HepG2 (cell line): ENCODE measurements at regions not wholly inside any gene's neighbourhood (a gene's known extent, or its start where the extent isn't known, plus 50 kb on each side); places are given as distances from the start of the nearest gene placed in this dataset.

Source experiments
- ATAC-seq: fragments of 200-7000 bp; cut with Tn5 transposase; 3 replicates; pipeline ENCODE4 v1.9.1; 2020; ENCODE audit warnings: mild to moderate bottlenecking, moderate library complexity
- BruUV-seq: library from RNA; stranded (reverse); fragments of 400-500 nt; replicated peaks from 2 replicates; lab custom pipeline; 2021; lab: Mats Ljungman, UMichigan
- CTCF ChIA-PET: fragments of 300-600 bp; formaldehyde crosslinking; extraction: SDS; loops from one replicate; lab custom pipeline; 2021; ENCODE audit warnings: low total read pairs, inconsistent platforms, low intra/inter-chr PET ratio; lab: Yijun Ruan, JAX
- POLR2A ChIA-PET: fragments of 350-600 bp; sonication (Branson Sonifier 250); formaldehyde crosslinking; loops from one replicate; lab custom pipeline; 2020; ENCODE audit warnings: antibody characterized with exemption, inconsistent platforms; lab: Yijun Ruan, JAX
- DNase-seq: peaks from one replicate; pipeline ENCODE4 v3.0.0-alpha.2; 2015; ENCODE audit warnings: low spot score
- FAIRE-seq: peaks from 3 replicates; lab custom pipeline; 2011; peaks lifted over from hg19 to GRCh38; lab: Jason Lieb, UNC
- H2AFZ ChIP-seq: one replicate; pipeline ENCODE4 v1.6.1; 2011; ENCODE audit warnings: low read length, inconsistent platforms
- H3K27ac ChIP-seq: fragments of 300-600 bp; 3 replicates; pipeline ENCODE4 v1.8.0; 2011; ENCODE audit warnings: mixed run types, mild to moderate bottlenecking, mixed read lengths, low read length, inconsistent platforms; ENCODE audit not compliant: insufficient read depth; ENCODE audit errors: extremely low read length
- H3K27me3 ChIP-seq, 2 experiments: fragments of 200-600 bp in 1 of 2; 2 replicates in 1 of 2; 3 replicates in 1 of 2; pipeline versions ENCODE4 v1.6.0 to v1.8.0; 2011; ENCODE audit warnings: low read length in 2 of 2, mild to moderate bottlenecking in 2 of 2, moderate library complexity in 2 of 2, inconsistent platforms in 1 of 2; ENCODE audit not compliant: insufficient read depth in 2 of 2, control insufficient read depth in 1 of 2
- H3K36me3 ChIP-seq, 2 experiments: fragments of 200-600 bp in 1 of 2; replicated peaks in 1 of 2; 2 replicates in 1 of 2; 3 replicates in 1 of 2; pipeline versions ENCODE4 v1.5.1 to v1.8.0; 2011; ENCODE audit warnings: low read length in 2 of 2, inconsistent platforms in 1 of 2; ENCODE audit not compliant: insufficient read depth in 2 of 2, control insufficient read depth in 1 of 2
- H3K4me1 ChIP-seq: 2 replicates; pipeline ENCODE4 v1.5.1; 2012; ENCODE audit warnings: low read length, inconsistent platforms; ENCODE audit not compliant: insufficient read depth
- H3K4me2 ChIP-seq: 2 replicates; pipeline ENCODE4 v1.6.0; 2011; ENCODE audit warnings: low read depth, low read length, inconsistent platforms
- H3K4me3 ChIP-seq, 3 experiments: fragments of 200-600 bp in 1 of 3; sonication (generic), shearing (Covaris generic) in 1 of 3; replicated peaks in 1 of 3; 2 replicates each; pipeline ENCODE4 v1.5.1; 2011 to 2016; ENCODE audit warnings: low read length in 3 of 3, inconsistent platforms in 2 of 3, low read depth in 2 of 3, mild to moderate bottlenecking in 2 of 3, control low read depth in 1 of 3, mixed read lengths in 1 of 3; ENCODE audit not compliant: insufficient read depth in 1 of 3
- H3K79me2 ChIP-seq: one replicate; pipeline ENCODE4 v1.6.1; 2011; ENCODE audit warnings: low read length, inconsistent platforms; ENCODE audit not compliant: insufficient read depth
- H3K9ac ChIP-seq: 2 replicates; pipeline ENCODE4 v1.6.0; 2011; ENCODE audit warnings: mild to moderate bottlenecking, low read depth, low read length, inconsistent platforms; ENCODE audit not compliant: insufficient read depth
- H3K9me3 ChIP-seq: 2 replicates; pipeline ENCODE4 v1.5.1; 2012; ENCODE audit warnings: mild to moderate bottlenecking, low read length
- H4K20me1 ChIP-seq: 2 replicates; pipeline ENCODE4 v1.6.0; 2011; ENCODE audit warnings: inconsistent platforms, mild to moderate bottlenecking, low read length, moderate library complexity; ENCODE audit not compliant: insufficient read depth
- ARID2 ChIP-seq: sonication (generic); formaldehyde crosslinking; IDR thresholded peaks from 2 replicates; pipeline ENCODE4 v1.8.1; 2022; ENCODE audit warnings: mild to moderate bottlenecking, missing genetic modification reagents, borderline replicate concordance
- CEBPB ChIP-seq: IDR thresholded peaks from 2 replicates; pipeline ENCODE4 v1.6.1; 2011; ENCODE audit warnings: low read depth, low read length, improper control_type of control experiment, borderline replicate concordance
- HDAC1 ChIP-seq: sonication (generic); formaldehyde crosslinking; IDR thresholded peaks from 2 replicates; pipeline ENCODE4 v1.5.1; 2020; ENCODE audit warnings: mild to moderate bottlenecking, missing genetic modification reagents
- NFE2L1 ChIP-seq: sonication (generic); formaldehyde crosslinking; IDR thresholded peaks from 2 replicates; pipeline ENCODE4 v1.4.0; 2020; ENCODE audit warnings: missing genetic modification reagents, mild to moderate bottlenecking, borderline replicate concordance
- NR2F2 ChIP-seq: IDR thresholded peaks from 2 replicates; pipeline ENCODE4 v1.6.1; 2012; ENCODE audit warnings: low read depth, inconsistent platforms, borderline replicate concordance
- ZNF230 ChIP-seq: sonication (generic); formaldehyde crosslinking; IDR thresholded peaks from 2 replicates; pipeline ENCODE4 v1.4.0; 2020; ENCODE audit warnings: mild to moderate bottlenecking, missing genetic modification reagents
- ZNF234 ChIP-seq: sonication (generic); formaldehyde crosslinking; conservative IDR thresholded peaks from 2 replicates; pipeline ENCODE4 v1.5.1; 2020; ENCODE audit warnings: mild to moderate bottlenecking, missing genetic modification reagents
- ZNF510 ChIP-seq: sonication (generic); formaldehyde crosslinking; IDR thresholded peaks from 2 replicates; pipeline ENCODE4 v1.4.0; 2020; ENCODE audit warnings: low read depth, mild to moderate bottlenecking, missing genetic modification reagents
- ZNF530 ChIP-seq: sonication (generic); formaldehyde crosslinking; IDR thresholded peaks from 2 replicates; pipeline ENCODE4 v1.5.0; 2020; ENCODE audit warnings: low read depth, mild to moderate bottlenecking, missing genetic modification reagents
- ZNF570 ChIP-seq: sonication (generic); formaldehyde crosslinking; IDR thresholded peaks from 2 replicates; pipeline ENCODE4 v1.4.0; 2020; ENCODE audit warnings: mild to moderate bottlenecking, missing genetic modification reagents, borderline replicate concordance
- ZNF83 ChIP-seq: sonication (generic); formaldehyde crosslinking; IDR thresholded peaks from 2 replicates; pipeline ENCODE4 v1.4.0; 2020; ENCODE audit warnings: missing genetic modification reagents, mild to moderate bottlenecking, borderline replicate concordance
- WGBS: methylation state at CpG from one replicate; pipeline ENCODE4 v1.1.6; 2017; ENCODE audit warnings: low lambda C conversion rate; 5-methylcytosine and 5-hydroxymethylcytosine counted together
- in situ Hi-C: cut with HindIII; loops from 2 replicates; pipeline ENCODE4 v1.10.0; 2017; ENCODE audit warnings: low pct_unique_long_range_greater_than_20kb; ENCODE audit not compliant: extremely low pct_ligation_motif_present
- intact Hi-C: fragments of 100-400 bp; cut with micrococcal nuclease; formaldehyde crosslinking; loops from one replicate; pipeline ENCODE4 v1.10.0; 2022; ENCODE audit not compliant: unreplicated experiment
- TF ChIP-seq, protein P1 (sequence below): sonication (generic); formaldehyde crosslinking; IDR thresholded peaks from 2 replicates; pipeline ENCODE4 v1.5.0; 2020; ENCODE audit warnings: missing genetic modification reagents, mild to moderate bottlenecking, borderline replicate concordance
- TF ChIP-seq, protein P2 (sequence below): sonication (generic); formaldehyde crosslinking; IDR thresholded peaks from 2 replicates; pipeline ENCODE4 v1.4.0; 2020; ENCODE audit warnings: missing genetic modification reagents, borderline replicate concordance

DNA sequence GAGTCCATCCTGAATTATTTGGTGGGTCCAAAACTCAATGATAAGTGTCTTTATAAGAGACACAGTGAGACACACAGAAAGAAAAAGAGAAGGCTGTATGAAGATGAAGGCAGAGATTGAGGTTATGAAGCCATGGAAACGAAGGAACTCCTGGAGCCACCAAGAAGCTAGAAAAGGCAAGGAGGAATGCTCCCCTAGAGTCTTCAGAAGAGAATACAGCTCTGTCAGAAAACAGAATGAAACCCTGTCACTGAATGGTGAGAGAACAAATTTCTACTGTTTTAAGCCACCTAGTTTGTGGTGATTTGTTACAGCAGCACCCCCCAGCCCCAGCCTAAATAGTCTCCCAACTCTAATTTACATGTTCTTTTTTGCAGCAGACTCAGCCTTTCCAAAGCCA lies 635.1 kb downstream of the EPHA7 start:
- intact Hi-C loops = no loop called here
- Histone ChIP-seq H3K79me2 (no peaks in the 10 kb centered on the region), H3K4me1 (no peaks in the 10 kb centered on the region), H3K4me3 (no peak overlapping the region), H2AFZ (no peak overlapping the region), H3K9ac (no peak overlapping the region), H3K36me3 (no peaks in the 10 kb centered on the region), H3K27me3 (no peaks in the 10 kb centered on the region), H3K27ac (no peak overlapping the region), H3K4me2 (no peak overlapping the region), H3K9me3 (no peaks in the 10 kb centered on the region)
- no peak for FAIRE-seq
- ATAC-seq = no peak
- no peak for DNase-seq
- CTCF ChIA-PET = no interaction called here
- 0% methylated on average over 1 of the region's 1 CpG for WGBS
- no peak for TF ChIP-seq NR2F2
- no peak for TF ChIP-seq ARID2 (CRISPR knock-in tag)
- TF ChIP-seq NFE2L1 (CRISPR knock-in tag) = no peak
- no peak for TF ChIP-seq ZNF530 (CRISPR knock-in tag)
- TF ChIP-seq, protein P1, sequence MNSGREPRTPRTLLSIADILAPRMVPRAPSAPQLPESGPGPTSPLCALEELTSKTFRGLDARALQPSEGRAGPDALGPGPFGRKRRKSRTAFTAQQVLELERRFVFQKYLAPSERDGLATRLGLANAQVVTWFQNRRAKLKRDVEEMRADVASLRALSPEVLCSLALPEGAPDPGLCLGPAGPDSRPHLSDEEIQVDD = no peak
- no peak for TF ChIP-seq ZNF83 (CRISPR knock-in tag)
- TF ChIP-seq ZNF234 = no peak
- no peak for TF ChIP-seq ZNF510
- TF ChIP-seq ZNF230 (CRISPR knock-in tag) = no peak
- TF ChIP-seq, all 625 proteins: peak for 0
- POLR2A ChIA-PET = no interaction called here
- no peaks in the 10 kb centered on the region for H4K20me1 ChIP-seq
- no TSS peak for BruUV-seq
- in situ Hi-C loops = no loop called here

DNA sequence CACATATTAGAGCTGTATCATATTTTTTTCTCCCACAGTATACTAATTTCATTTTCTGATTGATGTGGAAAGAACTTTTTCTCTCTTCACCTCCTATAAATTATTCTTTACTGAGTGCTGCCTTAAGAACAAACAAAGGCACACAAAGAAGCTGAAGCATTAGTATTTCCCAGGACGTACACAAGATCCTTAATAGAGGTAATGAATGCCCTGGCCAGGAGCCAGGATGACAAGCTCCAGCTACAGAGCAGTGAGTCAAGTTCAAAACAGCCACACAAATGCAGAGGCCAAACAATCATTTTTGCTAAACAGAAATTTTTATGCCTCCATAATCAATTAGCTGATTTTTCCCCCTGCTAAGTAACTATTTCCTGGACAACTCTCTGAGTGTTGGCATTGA lies 639.6 kb downstream of the EPHA7 start:
- Histone ChIP-seq H3K27me3 (no peaks in the 10 kb centered on the region), H3K4me1 (no peaks in the 10 kb centered on the region), H3K27ac (no peak overlapping the region), H2AFZ (no peak overlapping the region), H3K79me2 (no peaks in the 10 kb centered on the region), H3K36me3 (no peaks in the 10 kb centered on the region), H3K9ac (no peak overlapping the region), H3K9me3 (no peaks in the 10 kb centered on the region), H4K20me1 (no peaks in the 10 kb centered on the region), H3K4me2 (no peak overlapping the region), H3K4me3 (no peak overlapping the region)
- intact Hi-C loops = loop anchor here (5.0 kb wide), 2 partner anchors 657 to 1697 kb away; no protein-coding TSS in a partner anchor
- BruUV-seq = no TSS peak
- no peak for FAIRE-seq
- CTCF ChIA-PET = no interaction called here
- POLR2A ChIA-PET = no interaction called here
- DNase-seq = no peak
- no peak for ATAC-seq
- in situ Hi-C loops = no loop called here
- WGBS = 0% methylated on average over 1 of the region's 1 CpG
- TF ChIP-seq, protein P2, sequence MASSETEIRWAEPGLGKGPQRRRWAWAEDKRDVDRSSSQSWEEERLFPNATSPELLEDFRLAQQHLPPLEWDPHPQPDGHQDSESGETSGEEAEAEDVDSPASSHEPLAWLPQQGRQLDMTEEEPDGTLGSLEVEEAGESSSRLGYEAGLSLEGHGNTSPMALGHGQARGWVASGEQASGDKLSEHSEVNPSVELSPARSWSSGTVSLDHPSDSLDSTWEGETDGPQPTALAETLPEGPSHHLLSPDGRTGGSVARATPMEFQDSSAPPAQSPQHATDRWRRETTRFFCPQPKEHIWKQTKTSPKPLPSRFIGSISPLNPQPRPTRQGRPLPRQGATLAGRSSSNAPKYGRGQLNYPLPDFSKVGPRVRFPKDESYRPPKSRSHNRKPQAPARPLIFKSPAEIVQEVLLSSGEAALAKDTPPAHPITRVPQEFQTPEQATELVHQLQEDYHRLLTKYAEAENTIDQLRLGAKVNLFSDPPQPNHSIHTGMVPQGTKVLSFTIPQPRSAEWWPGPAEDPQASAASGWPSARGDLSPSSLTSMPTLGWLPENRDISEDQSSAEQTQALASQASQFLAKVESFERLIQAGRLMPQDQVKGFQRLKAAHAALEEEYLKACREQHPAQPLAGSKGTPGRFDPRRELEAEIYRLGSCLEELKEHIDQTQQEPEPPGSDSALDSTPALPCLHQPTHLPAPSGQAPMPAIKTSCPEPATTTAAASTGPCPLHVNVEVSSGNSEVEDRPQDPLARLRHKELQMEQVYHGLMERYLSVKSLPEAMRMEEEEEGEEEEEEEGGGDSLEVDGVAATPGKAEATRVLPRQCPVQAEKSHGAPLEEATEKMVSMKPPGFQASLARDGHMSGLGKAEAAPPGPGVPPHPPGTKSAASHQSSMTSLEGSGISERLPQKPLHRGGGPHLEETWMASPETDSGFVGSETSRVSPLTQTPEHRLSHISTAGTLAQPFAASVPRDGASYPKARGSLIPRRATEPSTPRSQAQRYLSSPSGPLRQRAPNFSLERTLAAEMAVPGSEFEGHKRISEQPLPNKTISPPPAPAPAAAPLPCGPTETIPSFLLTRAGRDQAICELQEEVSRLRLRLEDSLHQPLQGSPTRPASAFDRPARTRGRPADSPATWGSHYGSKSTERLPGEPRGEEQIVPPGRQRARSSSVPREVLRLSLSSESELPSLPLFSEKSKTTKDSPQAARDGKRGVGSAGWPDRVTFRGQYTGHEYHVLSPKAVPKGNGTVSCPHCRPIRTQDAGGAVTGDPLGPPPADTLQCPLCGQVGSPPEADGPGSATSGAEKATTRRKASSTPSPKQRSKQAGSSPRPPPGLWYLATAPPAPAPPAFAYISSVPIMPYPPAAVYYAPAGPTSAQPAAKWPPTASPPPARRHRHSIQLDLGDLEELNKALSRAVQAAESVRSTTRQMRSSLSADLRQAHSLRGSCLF (CRISPR knock-in tag) = no peak
- TF ChIP-seq HDAC1 (CRISPR knock-in tag) = no peak
- TF ChIP-seq ZNF570 = no peak
- no peak for TF ChIP-seq CEBPB
